Fibroblast of lung (primary cell): ENCODE measurements at regions not wholly inside any gene's neighbourhood (a gene's known extent, or its start where the extent isn't known, plus 50 kb on each side); places are given as distances from the start of the nearest gene placed in this dataset.

Experiments
- DNase-seq, 2 donors: peaks; one replicate each; pipeline versions ENCODE4 v3.0.0 to v3.0.0-alpha.2; 2010; ENCODE audit warnings: low read depth in 2 of 2
- H2AFZ ChIP-seq: 2 replicates; pipeline ENCODE4 v1.5.1; 2012; ENCODE audit warnings: low read length, control low read depth, inconsistent platforms
- H3K27ac ChIP-seq: 2 replicates; pipeline ENCODE4 v1.5.1; 2011; ENCODE audit warnings: low read length, control low read depth; ENCODE audit not compliant: insufficient read depth
- H3K27me3 ChIP-seq: 2 replicates; pipeline ENCODE4 v1.5.1; 2011; ENCODE audit warnings: mild to moderate bottlenecking, low read length; ENCODE audit not compliant: control insufficient read depth, insufficient read depth
- H3K36me3 ChIP-seq: 2 replicates; pipeline ENCODE4 v1.5.1; 2011; ENCODE audit warnings: low read length; ENCODE audit not compliant: control insufficient read depth, insufficient read depth
- H3K4me1 ChIP-seq: 2 replicates; pipeline ENCODE4 v1.5.1; 2011; ENCODE audit warnings: low read length; ENCODE audit not compliant: control insufficient read depth, insufficient read depth; ENCODE audit errors: extremely low read depth
- H3K4me2 ChIP-seq: 2 replicates; pipeline ENCODE4 v1.5.1; 2011; ENCODE audit warnings: low read length, control low read depth; ENCODE audit not compliant: insufficient read depth; ENCODE audit errors: extremely low read depth
- H3K4me3 ChIP-seq, 4 experiments: fragments of 200-600 bp in 1 of 4; sonication (generic) in 1 of 4; replicated peaks in 1 of 4; 2 replicates each; pipeline ENCODE4 v1.5.1; 2011 to 2016; ENCODE audit warnings: low read length in 4 of 4, low read depth in 3 of 4, mild to moderate bottlenecking in 3 of 4, control low read depth in 2 of 4, inconsistent platforms in 1 of 4, mixed read lengths in 1 of 4; ENCODE audit not compliant: insufficient read depth in 1 of 4; ENCODE audit errors: control extremely low read depth in 1 of 4
- H3K79me2 ChIP-seq: 2 replicates; pipeline ENCODE4 v1.5.1; 2012; ENCODE audit warnings: mild to moderate bottlenecking, low read length, inconsistent platforms; ENCODE audit not compliant: control insufficient read depth, insufficient read depth
- H3K9ac ChIP-seq: 2 replicates; pipeline ENCODE4 v1.5.1; 2011; ENCODE audit warnings: mild to moderate bottlenecking, low read length, control low read depth; ENCODE audit not compliant: insufficient read depth
- H3K9me3 ChIP-seq: 2 replicates; pipeline ENCODE4 v1.5.1; 2012; ENCODE audit warnings: low read depth, low read length; ENCODE audit not compliant: control insufficient read depth, insufficient read depth
- H4K20me1 ChIP-seq: 2 replicates; pipeline ENCODE4 v1.5.1; 2011; ENCODE audit warnings: low read length; ENCODE audit not compliant: control insufficient read depth, insufficient read depth; ENCODE audit errors: extremely low read depth
- EZH2 ChIP-seq: IDR thresholded peaks from 2 replicates; pipeline ENCODE4 v1.5.1; 2012; ENCODE audit warnings: low read length, control low read depth, mild to moderate bottlenecking; ENCODE audit errors: missing control alignments
- TF ChIP-seq, protein P1 (sequence below), 2 donors: IDR thresholded peaks in 1 of 2; conservative IDR thresholded peaks in 1 of 2; 1 replicate in 1 of 2; 2 replicates in 1 of 2; pipeline ENCODE4 v1.5.1; 2011 to 2012; ENCODE audit warnings: low read length in 2 of 2, control low read depth in 1 of 2, inconsistent platforms in 1 of 2, low read depth in 1 of 2, mild to moderate bottlenecking in 1 of 2

DNA sequence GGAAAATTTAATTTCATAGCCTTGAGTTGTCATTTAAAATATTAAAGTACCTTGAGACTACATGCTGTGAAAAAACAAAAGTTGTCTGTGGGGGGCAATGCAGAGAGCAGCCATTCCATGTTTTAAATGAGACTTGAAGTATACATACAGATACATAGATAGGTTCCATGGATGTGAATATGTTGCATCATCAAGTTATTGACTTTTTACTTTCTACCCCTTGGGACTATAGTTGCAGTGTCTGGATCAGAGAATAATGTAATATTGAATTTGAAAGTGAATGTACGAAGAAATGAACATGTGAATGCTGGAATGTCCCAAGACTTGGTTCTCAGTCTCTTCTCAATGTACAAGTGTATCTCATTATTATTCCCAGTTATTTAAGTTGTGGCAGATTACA is 751.0 kb downstream of the MRPL39 start:
- H3K4me1 ChIP-seq: no peaks in the 10 kb centered on the region
- no peaks in the 10 kb centered on the region for H3K27me3 ChIP-seq
- no peaks in the 10 kb centered on the region for H3K9me3 ChIP-seq
- H3K4me3 ChIP-seq: no peak overlapping the region
- H3K4me2 ChIP-seq: no peak overlapping the region
- H3K27ac ChIP-seq: no peak overlapping the region
- H3K36me3 ChIP-seq: no peaks in the 10 kb centered on the region
- no peaks in the 10 kb centered on the region for H4K20me1 ChIP-seq
- H3K9ac ChIP-seq: no peak overlapping the region
- H3K79me2 ChIP-seq: no peaks in the 10 kb centered on the region
- no peak for TF ChIP-seq EZH2
- no peak for DNase-seq
- no peak overlapping the region for H2AFZ ChIP-seq

DNA sequence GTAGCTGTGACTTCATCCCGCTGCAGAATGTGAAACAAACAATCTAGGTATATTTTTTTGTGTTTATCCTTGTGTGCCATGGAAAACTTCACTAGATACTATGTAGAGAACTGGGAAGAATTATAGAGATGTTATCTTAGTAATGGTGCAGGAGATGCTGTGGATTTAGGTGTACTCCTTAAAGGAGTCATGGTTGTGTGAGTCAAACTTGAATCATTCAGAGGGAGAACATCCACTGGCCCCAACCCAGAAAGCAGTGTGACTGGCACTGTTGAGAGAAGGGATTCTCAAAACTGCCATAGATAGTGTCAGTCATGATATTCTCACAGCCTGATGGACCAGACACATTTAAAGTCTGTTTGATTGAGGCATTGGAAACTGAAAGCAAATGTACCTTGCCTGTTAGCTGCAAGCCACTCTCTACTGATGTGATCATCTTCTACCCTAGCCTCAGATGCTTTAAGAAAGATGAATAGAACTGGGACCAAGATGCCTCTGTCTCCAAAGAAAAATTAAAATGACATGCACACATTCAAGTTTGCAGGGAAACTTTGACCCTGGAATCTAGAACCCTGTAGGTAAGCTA is 754.6 kb downstream of the MRPL39 start:
- Histone ChIP-seq H3K4me1 (no peaks in the 10 kb centered on the region), H3K9ac (no peak overlapping the region), H3K36me3 (no peaks in the 10 kb centered on the region), H3K9me3 (no peaks in the 10 kb centered on the region), H3K79me2 (no peaks in the 10 kb centered on the region), H3K4me2 (no peak overlapping the region), H4K20me1 (no peaks in the 10 kb centered on the region), H3K4me3 (no peak overlapping the region), H2AFZ (no peak overlapping the region), H3K27ac (no peak overlapping the region), H3K27me3 (no peaks in the 10 kb centered on the region)
- no peak for DNase-seq
- TF ChIP-seq EZH2: no peak
- TF ChIP-seq, protein P1, sequence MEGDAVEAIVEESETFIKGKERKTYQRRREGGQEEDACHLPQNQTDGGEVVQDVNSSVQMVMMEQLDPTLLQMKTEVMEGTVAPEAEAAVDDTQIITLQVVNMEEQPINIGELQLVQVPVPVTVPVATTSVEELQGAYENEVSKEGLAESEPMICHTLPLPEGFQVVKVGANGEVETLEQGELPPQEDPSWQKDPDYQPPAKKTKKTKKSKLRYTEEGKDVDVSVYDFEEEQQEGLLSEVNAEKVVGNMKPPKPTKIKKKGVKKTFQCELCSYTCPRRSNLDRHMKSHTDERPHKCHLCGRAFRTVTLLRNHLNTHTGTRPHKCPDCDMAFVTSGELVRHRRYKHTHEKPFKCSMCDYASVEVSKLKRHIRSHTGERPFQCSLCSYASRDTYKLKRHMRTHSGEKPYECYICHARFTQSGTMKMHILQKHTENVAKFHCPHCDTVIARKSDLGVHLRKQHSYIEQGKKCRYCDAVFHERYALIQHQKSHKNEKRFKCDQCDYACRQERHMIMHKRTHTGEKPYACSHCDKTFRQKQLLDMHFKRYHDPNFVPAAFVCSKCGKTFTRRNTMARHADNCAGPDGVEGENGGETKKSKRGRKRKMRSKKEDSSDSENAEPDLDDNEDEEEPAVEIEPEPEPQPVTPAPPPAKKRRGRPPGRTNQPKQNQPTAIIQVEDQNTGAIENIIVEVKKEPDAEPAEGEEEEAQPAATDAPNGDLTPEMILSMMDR (conservative IDR thresholded peaks at IDR 0.05 in 1 of 2, IDR thresholded peaks at IDR 0.05 in 1 of 2; ENCODE audit: low read depth in 1 of 2, low read length in 2 of 2): no peak

DNA sequence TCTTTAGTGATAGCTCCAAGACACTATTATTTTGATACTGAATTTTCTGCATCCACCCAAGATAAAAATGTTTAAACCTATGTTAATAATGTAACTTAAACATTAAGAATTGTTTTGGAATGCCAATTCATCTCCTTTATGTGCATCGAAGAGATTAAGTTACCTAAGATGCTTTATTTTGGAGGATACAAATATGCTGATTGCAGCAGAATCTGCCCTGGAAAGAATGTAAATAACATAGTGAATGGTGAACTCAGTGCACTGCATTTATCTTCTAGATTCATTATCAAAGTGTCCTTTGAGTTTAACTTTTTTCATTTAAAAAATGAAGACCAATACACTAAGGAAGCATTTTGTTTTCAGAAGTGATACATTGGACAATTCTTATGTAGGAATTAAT is 757.2 kb downstream of the MRPL39 start:
- no peak overlapping the region for H3K4me3 ChIP-seq
- no peaks in the 10 kb centered on the region for H4K20me1 ChIP-seq
- H3K79me2 ChIP-seq: no peaks in the 10 kb centered on the region
- no peaks in the 10 kb centered on the region for H3K36me3 ChIP-seq
- H3K4me2 ChIP-seq: no peak overlapping the region
- H3K27me3 ChIP-seq: no peaks in the 10 kb centered on the region
- no peak overlapping the region for H3K27ac ChIP-seq
- TF ChIP-seq, protein P1 (conservative IDR thresholded peaks at IDR 0.05 in 1 of 2, IDR thresholded peaks at IDR 0.05 in 1 of 2; ENCODE audit: low read depth in 1 of 2, low read length in 2 of 2): no peak
- TF ChIP-seq EZH2: no peak
- H3K4me1 ChIP-seq: no peaks in the 10 kb centered on the region
- DNase-seq: no peak
- H3K9me3 ChIP-seq: no peaks in the 10 kb centered on the region
- no peak overlapping the region for H2AFZ ChIP-seq
- H3K9ac ChIP-seq: no peak overlapping the region
